ENCODE measurements at regions not wholly inside any gene's neighbourhood (a gene's known extent, or its start where the extent isn't known, plus 50 kb on each side); places are given as distances from the start of the nearest gene placed in this dataset.

- no peak for TF ChIP-seq CTCF (IDR thresholded peaks at IDR 0.05)
- no peak for TF ChIP-seq POLR2AphosphoS5 (IDR thresholded peaks at IDR 0.05; ENCODE audit: insufficient read depth in 1 of 2, low read depth in 1 of 2)
- no peak for TF ChIP-seq POLR2A (IDR thresholded peaks at IDR 0.05)
Observed at GRCh38 chr18:51273437-51273836, 76.0 kb upstream of the MEX3C start.

All from vagina (tissue), 2 donors.